ENCODE measurements at regions not wholly inside any gene's neighbourhood (a gene's known extent, or its start where the extent isn't known, plus 50 kb on each side); places are given as distances from the start of the nearest gene placed in this dataset.
"Not testable (repeated sequence)": the region's sequence is repeated elsewhere in the genome, so short reads cannot be mapped to it uniquely, and the experiment has no call there.

DNA sequence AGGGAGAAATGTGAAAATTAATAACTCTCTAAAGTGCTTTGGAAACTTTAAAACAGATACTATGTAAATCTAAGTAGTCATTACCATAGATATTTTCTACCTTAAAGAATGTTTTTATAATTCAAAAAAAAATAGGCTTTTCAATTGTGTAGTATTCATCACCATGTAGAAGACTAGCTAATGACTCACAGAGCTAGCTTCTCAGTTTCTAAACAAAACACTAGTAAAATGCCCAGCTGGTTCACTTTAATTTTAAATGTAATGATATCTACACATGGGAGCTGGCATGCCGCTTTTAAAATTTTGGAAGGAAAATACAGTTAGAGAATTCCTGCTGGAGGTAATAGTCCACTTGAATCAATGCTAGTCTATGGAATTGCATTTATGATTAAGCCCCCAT is 509.8 kb downstream of the CSNK1G3 start:
- TF ChIP-seq, protein P1, sequence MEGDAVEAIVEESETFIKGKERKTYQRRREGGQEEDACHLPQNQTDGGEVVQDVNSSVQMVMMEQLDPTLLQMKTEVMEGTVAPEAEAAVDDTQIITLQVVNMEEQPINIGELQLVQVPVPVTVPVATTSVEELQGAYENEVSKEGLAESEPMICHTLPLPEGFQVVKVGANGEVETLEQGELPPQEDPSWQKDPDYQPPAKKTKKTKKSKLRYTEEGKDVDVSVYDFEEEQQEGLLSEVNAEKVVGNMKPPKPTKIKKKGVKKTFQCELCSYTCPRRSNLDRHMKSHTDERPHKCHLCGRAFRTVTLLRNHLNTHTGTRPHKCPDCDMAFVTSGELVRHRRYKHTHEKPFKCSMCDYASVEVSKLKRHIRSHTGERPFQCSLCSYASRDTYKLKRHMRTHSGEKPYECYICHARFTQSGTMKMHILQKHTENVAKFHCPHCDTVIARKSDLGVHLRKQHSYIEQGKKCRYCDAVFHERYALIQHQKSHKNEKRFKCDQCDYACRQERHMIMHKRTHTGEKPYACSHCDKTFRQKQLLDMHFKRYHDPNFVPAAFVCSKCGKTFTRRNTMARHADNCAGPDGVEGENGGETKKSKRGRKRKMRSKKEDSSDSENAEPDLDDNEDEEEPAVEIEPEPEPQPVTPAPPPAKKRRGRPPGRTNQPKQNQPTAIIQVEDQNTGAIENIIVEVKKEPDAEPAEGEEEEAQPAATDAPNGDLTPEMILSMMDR (conservative IDR thresholded peaks at IDR 0.05; ENCODE audit: low read length): no peak
- no peak for TF ChIP-seq EZH2phosphoT487 (IDR thresholded peaks at IDR 0.05; ENCODE audit: borderline replicate concordance, low read depth, low read length)
- Histone ChIP-seq H2AFZ (ENCODE audit: low read length) (no peak overlapping the region), H3K79me2 (ENCODE audit: insufficient read depth, low read depth, low read length) (no peaks in the 10 kb centered on the region), H3K4me2 (ENCODE audit: low read length) (no peak overlapping the region), H3K36me3 (ENCODE audit: insufficient read depth, low read length) (no peaks in the 10 kb centered on the region), H3K4me3 (ENCODE audit: low read depth, low read length, poor library complexity, severe bottlenecking) (no peak overlapping the region), H3K9me3 (ENCODE audit: low read length) (no peaks in the 10 kb centered on the region; the same call in 1 of the 2 replicates), H4K20me1 (ENCODE audit: insufficient read depth, low read length) (no peaks in the 10 kb centered on the region), H3K27ac (ENCODE audit: low read depth, low read length, poor library complexity, severe bottlenecking) (no peak overlapping the region), H3K9me2 (ENCODE audit: insufficient read depth, low read length) (0 out of 2 replicates have a peak, but pooled peaks cover 4% of the 10 kb centered on the region), H3K4me1 (ENCODE audit: insufficient read depth, low read length, poor library complexity, severe bottlenecking) (no peaks in the 10 kb centered on the region)
- POLR2A ChIA-PET: interaction anchor here (1.0 to 3.2 kb wide), 4 partner anchors 8 to 64 kb away, joined by 3 to 13 read pairs (median 8); no protein-coding TSS in a partner anchor
- intact Hi-C loops (cut with micrococcal nuclease; ENCODE audit: unreplicated experiment): no loop called here
- no TSS peak for BruUV-seq (replicated peaks)
- CTCF ChIA-PET (ENCODE audit: unreplicated experiment): no interaction called here
- no peak for DNase-seq (ENCODE audit: low spot score)

DNA sequence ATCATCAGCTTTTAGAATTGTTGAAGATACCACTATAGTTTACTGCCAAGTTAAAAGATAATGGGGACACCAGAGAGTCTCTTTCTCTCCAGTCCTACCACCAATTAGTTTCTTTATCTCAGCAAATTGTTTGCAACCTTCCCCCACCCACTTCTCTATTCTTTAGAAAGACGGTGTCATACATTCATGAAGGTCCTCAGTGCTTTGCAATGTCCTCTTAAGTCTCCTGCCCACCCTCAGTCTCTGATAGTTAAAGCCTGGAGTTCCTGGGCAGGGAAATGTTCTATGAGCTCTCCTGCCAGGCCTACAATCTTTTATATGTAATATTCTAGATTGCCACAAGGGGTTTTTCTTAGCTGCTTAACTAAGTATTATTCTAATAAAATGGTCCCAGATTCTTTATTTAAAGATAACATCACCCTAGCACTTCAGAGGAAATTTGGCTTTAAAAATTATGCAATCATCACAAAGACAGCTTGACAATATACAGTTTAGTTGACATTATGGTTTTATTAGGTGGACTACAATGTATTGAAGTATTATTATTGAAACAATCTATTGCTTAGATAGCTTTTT is 509.2 kb downstream of the CSNK1G3 start:
- H3K4me2 ChIP-seq (ENCODE audit: low read length): no peak overlapping the region
- BruUV-seq (replicated peaks): no TSS peak
- no peaks in the 10 kb centered on the region; the same call in 1 of the 2 replicates for H3K9me3 ChIP-seq (ENCODE audit: low read length)
- TF ChIP-seq, protein P1 (conservative IDR thresholded peaks at IDR 0.05; ENCODE audit: low read length): peak; percentile 57
- no peak for TF ChIP-seq EZH2phosphoT487 (IDR thresholded peaks at IDR 0.05; ENCODE audit: borderline replicate concordance, low read depth, low read length)
- no peaks in the 10 kb centered on the region for H4K20me1 ChIP-seq (ENCODE audit: insufficient read depth, low read length)
- H2AFZ ChIP-seq (ENCODE audit: low read length): no peak overlapping the region
- no peaks in the 10 kb centered on the region for H3K4me1 ChIP-seq (ENCODE audit: insufficient read depth, low read length, poor library complexity, severe bottlenecking)
- no peaks in the 10 kb centered on the region for H3K36me3 ChIP-seq (ENCODE audit: insufficient read depth, low read length)
- H3K79me2 ChIP-seq (ENCODE audit: insufficient read depth, low read depth, low read length): no peaks in the 10 kb centered on the region
- intact Hi-C loops (cut with micrococcal nuclease; ENCODE audit: unreplicated experiment): no loop called here
- 0 out of 2 replicates have a peak, but pooled peaks cover 4% of the 10 kb centered on the region for H3K9me2 ChIP-seq (ENCODE audit: insufficient read depth, low read length)
- H3K27ac ChIP-seq (ENCODE audit: low read depth, low read length, poor library complexity, severe bottlenecking): no peak overlapping the region
- DNase-seq (ENCODE audit: low spot score): no peak
- H3K4me3 ChIP-seq (ENCODE audit: low read depth, low read length, poor library complexity, severe bottlenecking): no peak overlapping the region
- ChIA-PET CTCF (ENCODE audit: unreplicated experiment) (no interaction called here), POLR2A (interaction anchor here (0.5 to 3.2 kb wide), 7 partner anchors 9 to 158 kb away, joined by 3 to 13 read pairs (median 4); no protein-coding TSS in a partner anchor)

DNA sequence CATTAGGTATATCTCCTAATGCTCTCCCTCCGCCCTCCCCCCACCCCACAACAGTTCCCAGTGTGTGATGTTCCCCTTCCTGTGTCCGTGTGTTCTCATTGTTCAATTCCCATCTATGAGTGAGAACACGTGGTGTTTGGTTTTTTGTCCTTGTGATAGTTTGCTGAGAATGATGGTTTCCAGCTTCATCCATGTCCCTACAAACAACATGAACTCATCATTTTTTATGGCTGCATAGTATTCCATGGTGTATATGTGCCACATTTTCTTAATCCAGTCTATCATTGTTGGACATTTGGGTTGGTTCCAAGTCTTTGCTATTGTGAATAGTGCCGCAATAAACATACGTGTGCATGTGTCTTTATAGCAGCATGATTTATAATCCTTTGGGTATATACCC is 505.3 kb downstream of the CSNK1G3 start:
- intact Hi-C loops (cut with micrococcal nuclease; ENCODE audit: unreplicated experiment); H3K27ac ChIP-seq (ENCODE audit: low read depth, low read length, poor library complexity, severe bottlenecking); H2AFZ ChIP-seq (ENCODE audit: low read length); POLR2A ChIA-PET; CTCF ChIA-PET (ENCODE audit: unreplicated experiment); BruUV-seq (replicated peaks); DNase-seq (ENCODE audit: low spot score); H3K4me1 ChIP-seq (ENCODE audit: insufficient read depth, low read length, poor library complexity, severe bottlenecking); H3K9me3 ChIP-seq (ENCODE audit: low read length); H3K79me2 ChIP-seq (ENCODE audit: insufficient read depth, low read depth, low read length); H3K9me2 ChIP-seq (ENCODE audit: insufficient read depth, low read length); H3K4me2 ChIP-seq (ENCODE audit: low read length); H4K20me1 ChIP-seq (ENCODE audit: insufficient read depth, low read length); H3K4me3 ChIP-seq (ENCODE audit: low read depth, low read length, poor library complexity, severe bottlenecking); H3K36me3 ChIP-seq (ENCODE audit: insufficient read depth, low read length): not testable (repeated sequence)
